Erythroblast (primary cell): ENCODE measurements at regions not wholly inside any gene's neighbourhood (a gene's known extent, or its start where the extent isn't known, plus 50 kb on each side); places are given as distances from the start of the nearest gene placed in this dataset.

Experiments
- GATA1 ChIP-seq: IDR thresholded peaks from 2 replicates; pipeline ENCODE4 v1.6.1; 2011; ENCODE audit warnings: low read depth, mild to moderate bottlenecking, control low read depth, low read length, moderate library complexity
- POLR2A ChIP-seq: IDR thresholded peaks from 2 replicates; pipeline ENCODE4 v1.6.1; 2011; ENCODE audit warnings: mild to moderate bottlenecking, low read length

DNA sequence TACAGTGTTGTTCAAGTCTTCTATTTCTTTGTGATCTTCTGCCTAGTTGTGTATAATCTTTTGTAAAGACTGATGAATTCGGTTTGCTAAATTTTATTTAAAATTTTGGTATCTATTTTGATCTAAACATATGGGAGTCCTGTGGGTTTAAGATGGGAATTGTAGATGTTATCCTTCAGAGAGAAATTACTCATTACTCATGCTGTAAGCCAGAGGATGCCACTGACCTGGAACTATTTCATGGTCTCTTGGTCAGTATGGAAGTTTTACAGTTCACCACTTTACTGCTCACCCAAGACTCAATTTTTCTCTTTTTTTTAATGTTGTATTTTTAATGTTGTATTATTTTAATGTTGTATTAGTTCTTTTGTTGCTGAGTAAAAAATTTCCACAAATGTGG is 138.6 kb upstream of the B3GALT2 start:
- TF ChIP-seq POLR2A (no peak), GATA1 (no peak)
